GM12892 (cell line): ENCODE measurements at regions not wholly inside any gene's neighbourhood (a gene's known extent, or its start where the extent isn't known, plus 50 kb on each side); places are given as distances from the start of the nearest gene placed in this dataset.

Experiments
- POLR2A ChIP-seq: IDR thresholded peaks from 2 replicates; pipeline ENCODE4 v1.6.1; 2011; ENCODE audit warnings: low read depth, low read length, control low read depth
- POLR2AphosphoS5 ChIP-seq: IDR thresholded peaks from 2 replicates; pipeline ENCODE4 v1.6.1; 2011; ENCODE audit warnings: low read depth, low read length, control low read depth
- TAF1 ChIP-seq: IDR thresholded peaks from 2 replicates; pipeline ENCODE4 v1.6.1; 2011; ENCODE audit warnings: low read depth, mild to moderate bottlenecking, control low read depth, low read length, borderline replicate concordance

DNA sequence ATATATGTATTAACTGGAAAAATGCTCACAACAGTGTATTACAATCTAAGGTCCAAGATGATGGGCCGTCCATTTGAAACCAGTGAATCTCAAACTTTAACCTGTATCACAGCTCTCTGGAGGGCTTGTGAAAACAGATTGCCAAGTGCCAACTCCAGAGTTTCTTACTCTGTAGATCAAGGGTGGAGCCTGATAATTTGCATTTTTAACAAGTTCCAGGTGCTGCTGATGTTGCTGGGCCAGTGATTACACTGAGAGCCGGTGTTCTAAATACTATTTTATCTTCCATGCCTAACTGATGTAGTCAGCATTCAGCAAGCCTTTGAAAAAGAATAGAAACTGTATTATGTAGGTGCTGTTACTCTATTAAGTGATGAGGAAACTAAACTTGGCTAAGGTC lies 269.9 kb upstream of the FERD3L start:
- TF ChIP-seq POLR2A = no peak
- no peak for TF ChIP-seq TAF1
- no peak for TF ChIP-seq POLR2AphosphoS5
